CD4-positive, alpha-beta T cell (primary cell): ENCODE measurements at regions not wholly inside any gene's neighbourhood (a gene's known extent, or its start where the extent isn't known, plus 50 kb on each side); places are given as distances from the start of the nearest gene placed in this dataset.

Experiments used
- ATAC-seq: fragments of 200-7000 bp; cut with Tn5 transposase; one replicate; pipeline ENCODE4 v1.10.0; 2022; ENCODE audit warnings: mild to moderate bottlenecking; ENCODE audit not compliant: poor library complexity
- CTCF ChIA-PET: fragments of 350-600 bp; sonication (Branson Sonifier 250); formaldehyde crosslinking; loops from one replicate; lab custom pipeline; 2021; ENCODE audit warnings: antibody characterized with exemption, inconsistent platforms; lab: Charles Lee
- POLR2A ChIA-PET: fragments of 350-600 bp; sonication (Branson Sonifier 250); formaldehyde crosslinking; loops from one replicate; lab custom pipeline; 2021; ENCODE audit warnings: antibody characterized with exemption, inconsistent platforms; lab: Charles Lee
- DNase-seq, 14 experiments: peaks; one replicate each; pipeline ENCODE4 v3.0.0-alpha.2; 2013 to 2020; ENCODE audit warnings: mixed read lengths in 2 of 14
- H3K27ac ChIP-seq, 2 donors: one replicate each; pipeline versions ENCODE4 v1.5.1 to v1.7.0; 2013; ENCODE audit warnings: low read length in 2 of 2, low read depth in 1 of 2, mild to moderate bottlenecking in 1 of 2
- H3K27me3 ChIP-seq, 2 experiments: 1 replicate in 1 of 2; 2 replicates in 1 of 2; pipeline versions ENCODE4 v1.6.1 to v1.7.0; 2013; ENCODE audit warnings: low read length in 2 of 2, control low read depth in 1 of 2, mild to moderate bottlenecking in 1 of 2, moderate library complexity in 1 of 2; ENCODE audit not compliant: insufficient read depth in 2 of 2, control insufficient read depth in 1 of 2
- H3K36me3 ChIP-seq: one replicate; pipeline ENCODE4 v1.6.1; 2013; ENCODE audit warnings: low read length, control low read depth; ENCODE audit not compliant: insufficient read depth
- H3K4me1 ChIP-seq: one replicate; pipeline ENCODE4 v1.6.1; 2013; ENCODE audit warnings: low read length, control low read depth; ENCODE audit not compliant: insufficient read depth
- H3K4me3 ChIP-seq: one replicate; pipeline ENCODE4 v1.5.1; 2013; ENCODE audit warnings: mild to moderate bottlenecking, low read length, moderate library complexity
- H3K9me3 ChIP-seq, 2 experiments: 1 replicate in 1 of 2; 2 replicates in 1 of 2; pipeline versions ENCODE4 v1.6.1 to v1.7.0; 2013; ENCODE audit warnings: low read length in 2 of 2, mild to moderate bottlenecking in 2 of 2, control low read depth in 1 of 2, moderate library complexity in 1 of 2; ENCODE audit not compliant: control insufficient read depth in 1 of 2, insufficient read depth in 1 of 2
- H3K27ac Mint-ChIP-seq: one replicate; pipeline ENCODE4 v1.8.0; 2020; ENCODE audit warnings: mixed read lengths
- H3K27me3 Mint-ChIP-seq: one replicate; pipeline ENCODE4 v1.8.0; 2021; ENCODE audit warnings: mixed read lengths
- H3K36me3 Mint-ChIP-seq: one replicate; pipeline ENCODE4 v1.8.0; 2021; ENCODE audit warnings: low read depth, mixed read lengths
- H3K4me1 Mint-ChIP-seq: one replicate; pipeline ENCODE4 v1.8.0; 2021; ENCODE audit warnings: low read depth, mixed read lengths
- H3K4me3 Mint-ChIP-seq: one replicate; pipeline ENCODE4 v1.8.0; 2020; ENCODE audit warnings: mild to moderate bottlenecking, mixed read lengths
- H3K9me3 Mint-ChIP-seq: one replicate; pipeline ENCODE4 v1.8.0; 2020; ENCODE audit warnings: mixed read lengths
- intact Hi-C, 2 experiments: fragments of 100-400 bp; cut with DNase I in 1 of 2; cut with micrococcal nuclease in 1 of 2; formaldehyde crosslinking; loops; one replicate each; pipeline versions ENCODE4 v1.15.1 to v1.9.0; 2023 to 2025; cut with DNase I, micrococcal nuclease
- TF ChIP-seq, protein P1 (sequence below): fragments of 200-600 bp; IDR thresholded peaks from one replicate; pipeline ENCODE4 v1.8.0; 2022; ENCODE audit warnings: antibody characterized with exemption, mild to moderate bottlenecking

DNA sequence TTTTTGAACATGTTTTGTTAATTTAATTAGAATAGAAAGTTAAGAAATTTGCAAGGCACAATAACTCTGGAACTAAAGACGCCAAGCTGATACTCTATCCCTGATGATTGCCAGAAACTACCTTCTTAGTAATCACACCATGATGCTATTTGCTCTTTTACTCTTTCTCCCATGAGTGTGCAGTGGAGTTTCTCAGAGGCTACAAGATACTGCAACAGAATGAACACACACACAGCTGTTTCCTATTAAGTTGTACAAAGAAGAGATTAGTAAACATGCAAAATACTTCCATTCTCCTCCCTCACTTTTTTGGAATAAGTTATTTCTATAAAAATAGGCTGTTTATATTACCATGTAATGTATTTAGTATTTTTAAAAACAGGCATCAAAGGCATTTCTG is 1367.5 kb downstream of the AACS start:
- CTCF ChIA-PET = no interaction called here

DNA sequence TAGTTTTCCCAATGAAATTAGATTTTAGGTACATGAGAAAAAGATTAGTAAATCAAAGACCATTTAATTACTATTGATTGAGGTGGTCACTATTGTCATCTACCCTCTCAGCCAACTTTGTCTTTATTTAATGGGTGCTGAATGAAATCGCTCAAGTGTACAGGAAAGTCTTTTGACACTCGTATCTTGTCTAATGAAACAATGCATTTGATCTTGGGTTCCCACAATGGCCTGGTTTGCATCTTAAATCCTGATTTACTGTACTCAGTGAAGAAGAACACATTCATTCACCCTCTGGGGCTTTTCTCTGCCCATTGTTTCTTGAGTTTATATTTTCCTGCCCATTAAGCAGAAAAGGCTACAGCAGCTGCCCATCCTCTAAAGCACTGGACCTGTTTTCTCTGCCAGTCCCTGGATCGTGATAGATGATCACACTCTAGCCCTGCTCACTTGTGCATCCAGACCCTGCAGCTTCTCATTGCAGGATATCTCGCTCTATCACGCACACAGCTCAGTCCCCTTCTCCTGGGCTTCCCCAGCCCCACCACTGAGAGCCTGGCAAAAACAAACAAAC is 1369.3 kb downstream of the AACS start:
- H3K36me3 ChIP-seq = no peaks in the 10 kb centered on the region
- POLR2A ChIA-PET = no interaction called here
- H3K4me3 ChIP-seq = no peak overlapping the region
- H3K9me3 ChIP-seq = no peaks in the 10 kb centered on the region
- Mint-ChIP-seq H3K27ac (no peak overlapping the region), H3K4me3 (no peak overlapping the region), H3K36me3 (no peaks in the 10 kb centered on the region), H3K4me1 (no peaks in the 10 kb centered on the region), H3K9me3 (peaks cover 2% of the 10 kb centered on the region), H3K27me3 (no peaks in the 10 kb centered on the region)
- intact Hi-C loops = no loop called here
- DNase-seq = no peak
- no peak overlapping the region for H3K27ac ChIP-seq
- H3K4me1 ChIP-seq = no peaks in the 10 kb centered on the region
- TF ChIP-seq, protein P1, sequence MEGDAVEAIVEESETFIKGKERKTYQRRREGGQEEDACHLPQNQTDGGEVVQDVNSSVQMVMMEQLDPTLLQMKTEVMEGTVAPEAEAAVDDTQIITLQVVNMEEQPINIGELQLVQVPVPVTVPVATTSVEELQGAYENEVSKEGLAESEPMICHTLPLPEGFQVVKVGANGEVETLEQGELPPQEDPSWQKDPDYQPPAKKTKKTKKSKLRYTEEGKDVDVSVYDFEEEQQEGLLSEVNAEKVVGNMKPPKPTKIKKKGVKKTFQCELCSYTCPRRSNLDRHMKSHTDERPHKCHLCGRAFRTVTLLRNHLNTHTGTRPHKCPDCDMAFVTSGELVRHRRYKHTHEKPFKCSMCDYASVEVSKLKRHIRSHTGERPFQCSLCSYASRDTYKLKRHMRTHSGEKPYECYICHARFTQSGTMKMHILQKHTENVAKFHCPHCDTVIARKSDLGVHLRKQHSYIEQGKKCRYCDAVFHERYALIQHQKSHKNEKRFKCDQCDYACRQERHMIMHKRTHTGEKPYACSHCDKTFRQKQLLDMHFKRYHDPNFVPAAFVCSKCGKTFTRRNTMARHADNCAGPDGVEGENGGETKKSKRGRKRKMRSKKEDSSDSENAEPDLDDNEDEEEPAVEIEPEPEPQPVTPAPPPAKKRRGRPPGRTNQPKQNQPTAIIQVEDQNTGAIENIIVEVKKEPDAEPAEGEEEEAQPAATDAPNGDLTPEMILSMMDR = no peak
- no peak for ATAC-seq
- H3K27me3 ChIP-seq = no peaks in the 10 kb centered on the region
- CTCF ChIA-PET = no interaction called here

More for the DNA sequence above, 1367.5 kb downstream of the AACS start:
- no peaks in the 10 kb centered on the region for H3K4me1 Mint-ChIP-seq
- no peaks in the 10 kb centered on the region for H3K36me3 ChIP-seq
- intact Hi-C loops = no loop called here
- no peak overlapping the region for H3K27ac ChIP-seq
- no peaks in the 10 kb centered on the region for H3K9me3 ChIP-seq
- no peak overlapping the region for H3K27ac Mint-ChIP-seq
- POLR2A ChIA-PET = no interaction called here
- peaks cover 2% of the 10 kb centered on the region for H3K9me3 Mint-ChIP-seq
- H3K36me3 Mint-ChIP-seq = no peaks in the 10 kb centered on the region
- no peak overlapping the region for H3K4me3 Mint-ChIP-seq
- ATAC-seq = no peak
- no peak for DNase-seq
- H3K27me3 ChIP-seq = no peaks in the 10 kb centered on the region
- TF ChIP-seq, protein P1 = no peak
- H3K4me3 ChIP-seq = no peak overlapping the region
- no peaks in the 10 kb centered on the region for H3K4me1 ChIP-seq
- no peaks in the 10 kb centered on the region for H3K27me3 Mint-ChIP-seq

DNA sequence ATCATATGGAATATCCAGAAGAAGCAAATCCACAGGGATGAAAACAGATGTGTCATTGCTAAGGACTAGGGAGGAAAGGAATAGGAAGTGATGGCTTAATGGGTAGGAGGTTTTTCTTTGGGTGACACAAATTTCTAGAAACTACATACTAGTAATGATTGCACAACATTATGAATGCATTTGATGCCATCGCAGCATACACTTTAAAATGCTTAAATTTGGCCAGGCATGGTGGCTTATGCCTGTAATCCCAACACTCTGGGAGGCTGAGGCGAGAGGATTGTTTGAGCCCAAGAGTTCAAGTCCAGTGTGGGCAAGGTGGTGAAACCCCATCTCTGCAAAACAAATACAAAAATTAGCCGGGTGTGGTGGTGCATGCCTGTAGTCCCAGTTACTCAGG is 1370.8 kb downstream of the AACS start:
- no peak for ATAC-seq
- H3K4me3 Mint-ChIP-seq = no peak overlapping the region
- Histone ChIP-seq H3K9me3 (no peaks in the 10 kb centered on the region), H3K4me1 (no peaks in the 10 kb centered on the region), H3K4me3 (no peak overlapping the region), H3K36me3 (no peaks in the 10 kb centered on the region), H3K27ac (no peak overlapping the region), H3K27me3 (no peaks in the 10 kb centered on the region)
- ChIA-PET POLR2A (no interaction called here), CTCF (no interaction called here)
- no peaks in the 10 kb centered on the region for H3K4me1 Mint-ChIP-seq
- no peak overlapping the region for H3K27ac Mint-ChIP-seq
- TF ChIP-seq, protein P1 = no peak
- DNase-seq = no peak
- intact Hi-C loops = no loop called here
- no peaks in the 10 kb centered on the region for H3K27me3 Mint-ChIP-seq
- peaks cover 2% of the 10 kb centered on the region for H3K9me3 Mint-ChIP-seq
- no peaks in the 10 kb centered on the region for H3K36me3 Mint-ChIP-seq
